KMS-11 (cell line): ENCODE measurements at regions not wholly inside any gene's neighbourhood (a gene's known extent, or its start where the extent isn't known, plus 50 kb on each side); places are given as distances from the start of the nearest gene placed in this dataset.

Source experiments
- H2AFZ ChIP-seq: fragments of 200-600 bp; sonication (generic); 2 replicates; pipeline ENCODE4 v1.6.1; 2016; ENCODE audit warnings: antibody characterized with exemption, mixed run types, low read depth
- H3K27ac ChIP-seq: fragments of 200-600 bp; sonication (generic); 2 replicates; pipeline ENCODE4 v1.6.1; 2016; ENCODE audit warnings: mild to moderate bottlenecking, mixed run types
- H3K27me3 ChIP-seq: fragments of 200-600 bp; sonication (generic); 2 replicates; pipeline ENCODE4 v1.6.1; 2017; ENCODE audit warnings: mild to moderate bottlenecking, low read depth, mixed run types, moderate library complexity; ENCODE audit not compliant: insufficient read depth
- H3K36me3 ChIP-seq: fragments of 200-600 bp; sonication (generic); 2 replicates; pipeline ENCODE4 v1.6.1; 2017; ENCODE audit warnings: mild to moderate bottlenecking, mixed run types; ENCODE audit not compliant: insufficient read depth
- H3K4me1 ChIP-seq: fragments of 200-600 bp; sonication (generic); 2 replicates; pipeline ENCODE4 v1.6.1; 2016; ENCODE audit warnings: mild to moderate bottlenecking, low read depth, mixed run types; ENCODE audit not compliant: poor library complexity, severe bottlenecking
- H3K4me2 ChIP-seq: fragments of 200-600 bp; sonication (generic); 2 replicates; pipeline ENCODE4 v1.7.0; 2016; ENCODE audit warnings: mild to moderate bottlenecking, mixed run types
- H3K4me3 ChIP-seq: fragments of 200-600 bp; sonication (generic); IDR thresholded peaks from 2 replicates; pipeline ENCODE4 v1.6.1; 2017; ENCODE audit warnings: low read depth, low read length, mixed read lengths; ENCODE audit not compliant: insufficient read depth
- H3K79me2 ChIP-seq: fragments of 200-600 bp; sonication (generic); 2 replicates; pipeline ENCODE4 v1.6.1; 2016; ENCODE audit warnings: low read depth, mixed run types; ENCODE audit not compliant: insufficient read depth
- H3K9ac ChIP-seq: fragments of 200-600 bp; sonication (generic); 2 replicates; pipeline ENCODE4 v1.6.1; 2016; ENCODE audit warnings: mild to moderate bottlenecking, mixed run types
- H4K20me1 ChIP-seq: fragments of 200-600 bp; sonication (generic); 2 replicates; pipeline ENCODE4 v1.6.1; 2016; ENCODE audit warnings: mild to moderate bottlenecking, mixed run types; ENCODE audit not compliant: insufficient read depth
- TF ChIP-seq, protein P1 (sequence below): fragments of 200-600 bp; sonication (generic); conservative IDR thresholded peaks from 2 replicates; pipeline ENCODE4 v1.6.1; 2017; ENCODE audit warnings: low read depth, mild to moderate bottlenecking, antibody characterized with exemption, low read length, moderate library complexity, mixed read lengths

DNA sequence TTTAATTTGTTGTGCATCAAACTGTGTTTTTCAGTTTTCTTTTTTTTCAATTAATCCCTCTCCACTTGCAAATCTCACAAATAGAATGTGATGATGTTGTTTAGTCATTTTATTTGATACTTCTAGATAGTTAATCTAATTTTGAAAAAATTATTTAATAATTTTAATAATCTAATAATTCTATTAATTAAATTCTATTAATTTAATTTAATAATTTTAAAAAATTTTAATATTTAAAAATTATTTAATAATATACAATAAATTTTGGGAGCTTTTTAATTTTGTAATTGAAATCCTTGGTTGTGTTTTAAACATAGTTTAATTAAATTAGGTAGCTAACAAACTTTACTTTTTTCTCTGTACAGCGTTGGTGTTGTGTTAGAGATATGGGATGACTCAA is 393.8 kb downstream of the OLFM4 start:
- Histone ChIP-seq H3K9ac (no peak overlapping the region), H4K20me1 (no peaks in the 10 kb centered on the region), H2AFZ (no peak overlapping the region), H3K79me2 (no peaks in the 10 kb centered on the region), H3K27me3 (no peaks in the 10 kb centered on the region), H3K4me1 (no peaks in the 10 kb centered on the region), H3K36me3 (no peaks in the 10 kb centered on the region), H3K4me3 (no peak overlapping the region), H3K4me2 (no peak overlapping the region), H3K27ac (no peak overlapping the region)
- TF ChIP-seq, protein P1, sequence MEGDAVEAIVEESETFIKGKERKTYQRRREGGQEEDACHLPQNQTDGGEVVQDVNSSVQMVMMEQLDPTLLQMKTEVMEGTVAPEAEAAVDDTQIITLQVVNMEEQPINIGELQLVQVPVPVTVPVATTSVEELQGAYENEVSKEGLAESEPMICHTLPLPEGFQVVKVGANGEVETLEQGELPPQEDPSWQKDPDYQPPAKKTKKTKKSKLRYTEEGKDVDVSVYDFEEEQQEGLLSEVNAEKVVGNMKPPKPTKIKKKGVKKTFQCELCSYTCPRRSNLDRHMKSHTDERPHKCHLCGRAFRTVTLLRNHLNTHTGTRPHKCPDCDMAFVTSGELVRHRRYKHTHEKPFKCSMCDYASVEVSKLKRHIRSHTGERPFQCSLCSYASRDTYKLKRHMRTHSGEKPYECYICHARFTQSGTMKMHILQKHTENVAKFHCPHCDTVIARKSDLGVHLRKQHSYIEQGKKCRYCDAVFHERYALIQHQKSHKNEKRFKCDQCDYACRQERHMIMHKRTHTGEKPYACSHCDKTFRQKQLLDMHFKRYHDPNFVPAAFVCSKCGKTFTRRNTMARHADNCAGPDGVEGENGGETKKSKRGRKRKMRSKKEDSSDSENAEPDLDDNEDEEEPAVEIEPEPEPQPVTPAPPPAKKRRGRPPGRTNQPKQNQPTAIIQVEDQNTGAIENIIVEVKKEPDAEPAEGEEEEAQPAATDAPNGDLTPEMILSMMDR: no peak

DNA sequence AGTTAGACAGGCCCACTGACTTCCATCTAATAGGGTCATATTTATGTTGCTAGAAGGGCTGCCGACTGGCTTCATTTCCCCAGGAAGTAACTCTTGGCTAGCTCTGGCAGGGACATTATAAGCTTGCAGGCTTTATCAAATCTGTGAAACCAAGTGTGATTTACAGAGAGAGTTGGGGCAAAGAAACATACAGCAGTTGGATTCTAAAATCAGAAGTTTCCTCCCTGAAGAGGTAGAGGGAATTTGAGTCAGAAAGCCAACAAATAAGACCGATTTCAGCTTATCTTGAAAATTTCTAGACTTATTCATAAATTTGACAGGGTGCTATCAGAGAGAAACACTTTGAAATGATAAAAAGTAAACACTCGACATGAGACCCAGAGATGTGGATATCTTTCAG is 407.8 kb downstream of the OLFM4 start:
- H3K9ac ChIP-seq: no peak overlapping the region
- no peak overlapping the region for H2AFZ ChIP-seq
- no peaks in the 10 kb centered on the region for H3K27me3 ChIP-seq
- no peak overlapping the region for H3K4me3 ChIP-seq
- H3K4me2 ChIP-seq: no peak overlapping the region
- H3K36me3 ChIP-seq: no peaks in the 10 kb centered on the region
- H3K27ac ChIP-seq: no peak overlapping the region
- H3K79me2 ChIP-seq: no peaks in the 10 kb centered on the region
- no peaks in the 10 kb centered on the region for H3K4me1 ChIP-seq
- no peaks in the 10 kb centered on the region for H4K20me1 ChIP-seq
- TF ChIP-seq, protein P1: no peak

DNA sequence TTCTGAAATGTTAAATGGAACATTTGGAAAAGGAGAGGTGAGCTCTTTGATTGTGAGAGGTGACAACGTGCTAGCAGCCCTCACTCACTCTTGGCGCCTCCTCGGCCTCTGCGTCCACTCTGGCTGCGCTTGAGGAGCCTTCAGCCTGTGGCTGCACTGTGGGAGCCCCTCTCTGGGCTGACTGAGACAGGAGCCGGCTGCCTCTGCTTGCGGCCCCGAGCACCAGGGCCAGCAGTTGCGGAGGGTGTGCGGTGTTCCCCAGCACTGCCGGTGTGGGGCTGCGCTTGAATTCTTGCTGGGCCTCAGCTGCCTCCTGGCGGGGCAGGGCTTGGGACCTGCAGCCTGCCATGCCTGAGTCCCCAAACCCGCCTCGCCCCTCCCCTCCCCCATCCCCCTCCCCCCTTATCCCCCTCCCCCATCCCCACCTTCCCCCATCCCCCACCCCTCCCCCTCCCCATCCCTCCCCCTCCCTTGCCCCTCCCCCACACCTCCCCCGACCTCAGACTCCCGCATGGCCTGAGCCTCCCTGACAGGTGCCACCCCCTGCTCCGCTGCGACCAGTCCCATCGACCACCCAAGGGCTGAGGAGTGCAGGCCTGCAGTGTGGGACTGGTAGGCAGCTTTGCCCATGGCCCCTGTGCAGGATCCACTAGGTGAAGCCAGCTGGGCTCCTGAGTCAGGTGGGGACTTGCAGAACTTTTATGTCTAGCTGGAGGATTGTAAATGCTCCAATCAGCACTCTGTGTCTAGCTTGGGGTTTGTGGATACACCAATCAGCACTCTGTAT is 411.0 kb downstream of the OLFM4 start:
- H3K27me3 ChIP-seq: no peaks in the 10 kb centered on the region
- H3K4me2 ChIP-seq: no peak overlapping the region
- H3K4me3 ChIP-seq: no peak overlapping the region
- H3K36me3 ChIP-seq: no peaks in the 10 kb centered on the region
- no peak overlapping the region for H2AFZ ChIP-seq
- H3K79me2 ChIP-seq: no peaks in the 10 kb centered on the region
- no peaks in the 10 kb centered on the region for H4K20me1 ChIP-seq
- TF ChIP-seq, protein P1: no peak
- H3K27ac ChIP-seq: no peak overlapping the region
- no peak overlapping the region for H3K9ac ChIP-seq
- no peaks in the 10 kb centered on the region for H3K4me1 ChIP-seq

DNA sequence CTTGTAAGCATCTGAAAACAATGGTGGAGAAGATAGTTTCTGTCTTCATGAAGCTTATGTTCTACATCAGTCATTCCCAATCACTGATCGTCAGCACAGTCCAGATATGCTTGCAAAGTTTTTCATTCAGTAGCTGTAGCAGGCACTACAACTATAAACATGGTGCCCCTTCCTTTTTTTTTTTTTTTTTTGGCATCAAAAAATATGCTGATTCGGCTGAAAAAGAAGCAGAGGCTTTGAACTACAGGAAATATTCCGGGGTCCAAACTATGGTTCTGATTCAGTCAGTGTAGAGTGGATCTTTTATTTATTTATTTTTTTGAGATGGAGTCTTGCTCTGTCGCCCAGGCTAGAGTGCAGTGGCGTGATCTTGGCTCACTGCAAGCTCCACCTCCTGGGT is 414.4 kb downstream of the OLFM4 start:
- H3K27me3 ChIP-seq: no peaks in the 10 kb centered on the region
- H3K79me2 ChIP-seq: no peaks in the 10 kb centered on the region
- no peak overlapping the region for H3K9ac ChIP-seq
- H2AFZ ChIP-seq: no peak overlapping the region
- H4K20me1 ChIP-seq: no peaks in the 10 kb centered on the region
- no peaks in the 10 kb centered on the region for H3K36me3 ChIP-seq
- no peaks in the 10 kb centered on the region for H3K4me1 ChIP-seq
- H3K4me3 ChIP-seq: no peak overlapping the region
- H3K27ac ChIP-seq: no peak overlapping the region
- TF ChIP-seq, protein P1: no peak
- no peak overlapping the region for H3K4me2 ChIP-seq
